Adrenal gland (tissue), 9 donors: ENCODE measurements at regions not wholly inside any gene's neighbourhood (a gene's known extent, or its start where the extent isn't known, plus 50 kb on each side); places are given as distances from the start of the nearest gene placed in this dataset.

ENCODE experiments used
- DNase-seq, 7 donors: peaks; one replicate each; pipeline ENCODE4 v3.0.0-alpha.2; 2019 to 2020
- H3K27ac ChIP-seq, 5 donors: fragments of 200-600 bp; sonication (generic) in 4 of 5; 1 replicate in 3 of 5; 2 replicates in 2 of 5; pipeline versions ENCODE4 v1.5.1 to v1.8.0; 2016 to 2020; ENCODE audit warnings: mild to moderate bottlenecking in 1 of 5
- H3K27me3 ChIP-seq: fragments of 200-600 bp; 2 replicates; pipeline ENCODE4 v1.8.0; 2021
- H3K36me3 ChIP-seq, 2 donors: fragments of 200-600 bp; replicated peaks in 1 of 2; 1 replicate in 1 of 2; 2 replicates in 1 of 2; pipeline versions ENCODE4 v1.5.1 to v1.8.0; 2018 to 2022
- H3K4me1 ChIP-seq, 2 donors: fragments of 200-600 bp; replicated peaks in 1 of 2; 1 replicate in 1 of 2; 2 replicates in 1 of 2; pipeline versions ENCODE4 v1.5.1 to v1.8.0; 2018 to 2021
- H3K4me3 ChIP-seq, 4 donors: fragments of 200-600 bp; sonication (generic) in 3 of 4; one replicate each; pipeline ENCODE4 v1.5.1; 2016 to 2018
- H3K9me3 ChIP-seq, 3 donors: fragments of 200-600 bp; sonication (generic) in 1 of 3; replicated peaks in 1 of 3; 1 replicate in 2 of 3; 2 replicates in 1 of 3; pipeline versions ENCODE4 v1.5.1 to v1.8.0; 2016 to 2021
- POLR2A ChIP-seq, 2 donors: fragments of 450-650 bp; IDR thresholded peaks; one replicate each; pipeline ENCODE4 v1.6.1; 2017; ENCODE audit warnings: antibody characterized with exemption in 2 of 2, mild to moderate bottlenecking in 2 of 2, moderate library complexity in 1 of 2
- whole genome bisulfite sequencing, 4 donors: extraction: QIAGEN DNeasy Blood & Tissue Kit in 2 of 4; methylation state at CpG; one replicate each; pipeline versions ENCODE4 v1.1.5 to v1.1.7; 2013 to 2017; 5-methylcytosine and 5-hydroxymethylcytosine counted together
- intact Hi-C, 2 donors: fragments of 100-400 bp; cut with DNase I; formaldehyde crosslinking; loops; one replicate each; pipeline versions ENCODE4 v1.14.1 to v1.15.0; 2022 to 2023
- TF ChIP-seq, protein P1 (sequence below), 6 experiments: fragments of 450-650 bp in 4 of 6; fragments of 200-600 bp in 2 of 6; sonication (generic) in 1 of 6; IDR thresholded peaks; 1 replicate in 5 of 6; 2 replicates in 1 of 6; pipeline versions ENCODE4 v1.5.1 to v1.8.0; 2016 to 2021; ENCODE audit warnings: antibody characterized with exemption in 6 of 6, mild to moderate bottlenecking in 2 of 6, moderate library complexity in 1 of 6
- donor health status: healthy with polysubstance abuse.
- donor health status: Bipolar disorder and iron deficiency.
- donor health status: DM: yes; HTN: yes; CAD: no.
- donor health status: DM: no; HTN: no; CAD: no.
- donor health status: DM: no; HTN: no; CAD: no.

DNA sequence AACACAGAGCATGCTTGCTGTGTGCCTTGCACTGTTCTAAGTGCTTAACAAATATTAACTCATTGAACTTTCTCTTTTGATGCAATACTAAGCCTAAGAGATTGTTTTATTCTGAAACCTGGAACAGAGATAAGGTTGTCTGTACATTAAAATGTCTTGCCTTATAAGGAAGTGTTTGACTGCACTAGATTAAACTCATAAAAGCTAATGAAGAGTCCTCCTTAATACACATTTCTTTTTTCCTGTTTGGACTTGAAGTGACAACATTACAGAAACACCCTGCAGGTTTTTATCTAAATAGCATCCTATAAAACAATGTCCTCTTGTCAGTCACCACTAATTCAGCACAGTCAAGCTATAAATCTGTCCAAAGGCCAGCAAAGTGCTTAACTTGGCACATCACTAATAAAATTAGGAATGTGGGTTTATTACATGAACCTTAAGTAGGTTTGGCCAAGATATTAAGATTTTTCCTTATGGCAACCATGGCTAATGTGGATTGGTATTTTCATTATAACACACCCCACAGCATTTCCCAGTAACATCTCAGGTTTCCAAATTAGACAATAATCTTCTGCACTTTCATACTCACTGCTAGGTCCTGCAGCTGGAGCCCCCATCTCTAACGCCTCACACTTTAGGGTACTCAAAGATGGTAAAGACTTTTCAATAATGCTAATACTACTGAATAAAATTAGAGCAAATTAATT, 389.7 kb downstream of the LMO4 start:
- H3K9me3 ChIP-seq, result no peaks in the 10 kb centered on the region
- DNase-seq, result no peak
- intact Hi-C loops, result no loop called here
- H3K4me1 ChIP-seq, result no peaks in the 10 kb centered on the region
- 68 to 84% (median 78%) methylated on average over 1 of the region's 1 CpG for WGBS, 4 donors
- no peak for TF ChIP-seq POLR2A (IDR thresholded peaks at IDR 0.05)
- TF ChIP-seq, protein P1, sequence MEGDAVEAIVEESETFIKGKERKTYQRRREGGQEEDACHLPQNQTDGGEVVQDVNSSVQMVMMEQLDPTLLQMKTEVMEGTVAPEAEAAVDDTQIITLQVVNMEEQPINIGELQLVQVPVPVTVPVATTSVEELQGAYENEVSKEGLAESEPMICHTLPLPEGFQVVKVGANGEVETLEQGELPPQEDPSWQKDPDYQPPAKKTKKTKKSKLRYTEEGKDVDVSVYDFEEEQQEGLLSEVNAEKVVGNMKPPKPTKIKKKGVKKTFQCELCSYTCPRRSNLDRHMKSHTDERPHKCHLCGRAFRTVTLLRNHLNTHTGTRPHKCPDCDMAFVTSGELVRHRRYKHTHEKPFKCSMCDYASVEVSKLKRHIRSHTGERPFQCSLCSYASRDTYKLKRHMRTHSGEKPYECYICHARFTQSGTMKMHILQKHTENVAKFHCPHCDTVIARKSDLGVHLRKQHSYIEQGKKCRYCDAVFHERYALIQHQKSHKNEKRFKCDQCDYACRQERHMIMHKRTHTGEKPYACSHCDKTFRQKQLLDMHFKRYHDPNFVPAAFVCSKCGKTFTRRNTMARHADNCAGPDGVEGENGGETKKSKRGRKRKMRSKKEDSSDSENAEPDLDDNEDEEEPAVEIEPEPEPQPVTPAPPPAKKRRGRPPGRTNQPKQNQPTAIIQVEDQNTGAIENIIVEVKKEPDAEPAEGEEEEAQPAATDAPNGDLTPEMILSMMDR (IDR thresholded peaks at IDR 0.05), result no peak
- no peak overlapping the region for H3K27ac ChIP-seq
- H3K27me3 ChIP-seq, result no peaks in the 10 kb centered on the region
- no peak overlapping the region for H3K4me3 ChIP-seq
- H3K36me3 ChIP-seq, result no peaks in the 10 kb centered on the region

DNA sequence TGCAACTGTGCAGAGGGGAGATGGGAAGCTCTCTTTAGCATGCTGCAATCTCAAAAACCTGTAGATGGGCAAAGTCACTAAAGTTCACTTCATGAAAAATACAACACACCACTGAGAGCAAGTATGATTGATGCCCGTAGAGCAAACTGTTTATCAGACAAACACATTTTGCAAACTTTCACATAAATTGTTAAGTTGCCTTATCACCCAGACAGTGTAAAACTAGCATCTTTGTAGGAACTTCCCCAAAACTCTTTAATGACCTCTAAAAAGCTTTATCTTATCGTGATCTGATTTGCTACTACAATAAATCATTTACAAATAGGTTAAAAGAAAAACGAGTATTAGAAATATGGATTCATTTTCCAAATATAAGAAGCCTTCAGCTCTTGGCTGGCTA, 391.0 kb downstream of the LMO4 start:
- Histone ChIP-seq H3K27me3 (no peaks in the 10 kb centered on the region), H3K4me1 (no peaks in the 10 kb centered on the region), H3K27ac (no peak overlapping the region), H3K4me3 (no peak overlapping the region), H3K36me3 (no peaks in the 10 kb centered on the region), H3K9me3 (no peaks in the 10 kb centered on the region)
- WGBS, 4 donors, result 27 to 37% (median 29%) methylated on average over 3 of the region's 3 CpGs
- TF ChIP-seq POLR2A (IDR thresholded peaks at IDR 0.05), result no peak
- TF ChIP-seq, protein P1 (IDR thresholded peaks at IDR 0.05), result no peak
- intact Hi-C loops, result no loop called here
- no peak for DNase-seq

GRCh38 chr1:87720561-87720960, 391.9 kb downstream of the LMO4 start:
- H3K27ac ChIP-seq, result no peak overlapping the region
- TF ChIP-seq, protein P1 (IDR thresholded peaks at IDR 0.05), result no peak
- no peak for TF ChIP-seq POLR2A (IDR thresholded peaks at IDR 0.05)
- intact Hi-C loops, result no loop called here
- H3K9me3 ChIP-seq, result no peaks in the 10 kb centered on the region
- no peaks in the 10 kb centered on the region for H3K36me3 ChIP-seq
- H3K4me3 ChIP-seq, result no peak overlapping the region
- no peak for DNase-seq
- no peaks in the 10 kb centered on the region for H3K4me1 ChIP-seq
- H3K27me3 ChIP-seq, result no peaks in the 10 kb centered on the region
- 48 to 63% (median 51%) methylated on average over 2 of the region's 2 CpGs for WGBS, 4 donors

- H3K9me3 ChIP-seq, result no peaks in the 10 kb centered on the region
- no peak for DNase-seq
- no peak overlapping the region for H3K4me3 ChIP-seq
- H3K27me3 ChIP-seq, result no peaks in the 10 kb centered on the region
- intact Hi-C loops, result no loop called here
- no peak overlapping the region for H3K27ac ChIP-seq
- no peaks in the 10 kb centered on the region for H3K4me1 ChIP-seq
- H3K36me3 ChIP-seq, result no peaks in the 10 kb centered on the region
- TF ChIP-seq POLR2A (IDR thresholded peaks at IDR 0.05), result no peak
- TF ChIP-seq, protein P1 (IDR thresholded peaks at IDR 0.05), result no peak
These were observed 394.5 kb downstream of the LMO4 start for GRCh38 chr1:87723193-87723592.
